K562 (cell line): ENCODE measurements at regions not wholly inside any gene's neighbourhood (a gene's known extent, or its start where the extent isn't known, plus 50 kb on each side); places are given as distances from the start of the nearest gene placed in this dataset.

Source experiments
- CBX3 ChIP-seq, 2 experiments: IDR thresholded peaks; 1 replicate in 1 of 2; 2 replicates in 1 of 2; pipeline ENCODE4 v1.6.1; 2012; ENCODE audit warnings: inconsistent platforms in 2 of 2, low read length in 2 of 2, borderline replicate concordance in 1 of 2, control low read depth in 1 of 2
- CEBPB ChIP-seq: fragments of 450-650 bp; IDR thresholded peaks from 2 replicates; pipeline ENCODE4 v1.6.1; 2016; ENCODE audit warnings: missing genetic modification characterization, missing compliant biosample characterization
- CREB1 ChIP-seq, 2 experiments: sonication (generic) in 1 of 2; formaldehyde crosslinking in 1 of 2; IDR thresholded peaks; 2 replicates each; pipeline versions ENCODE4 v1.6.1 to v1.8.0; 2012 to 2022; ENCODE audit warnings: inconsistent platforms in 1 of 2, mild to moderate bottlenecking in 1 of 2, missing genetic modification reagents in 1 of 2, moderate library complexity in 1 of 2
- DACH1 ChIP-seq: fragments of 450-650 bp; IDR thresholded peaks from 2 replicates; pipeline ENCODE4 v1.6.1; 2018; ENCODE audit not compliant: partially characterized antibody
- ELF2 ChIP-seq: fragments of 250-450 bp; sonication (Bioruptor Pico); IDR thresholded peaks from 2 replicates; pipeline ENCODE4 v1.5.0; 2021; ENCODE audit warnings: mild to moderate bottlenecking
- EP400 ChIP-seq: fragments of 450-650 bp; IDR thresholded peaks from 2 replicates; pipeline ENCODE4 v1.6.1; 2017; ENCODE audit warnings: antibody characterized with exemption, mild to moderate bottlenecking, moderate library complexity
- ESRRB ChIP-seq: fragments of 250-450 bp; sonication (Bioruptor Pico); IDR thresholded peaks from 2 replicates; pipeline ENCODE4 v1.5.0; 2020; ENCODE audit warnings: mild to moderate bottlenecking, moderate library complexity, borderline replicate concordance
- HBP1 ChIP-seq: fragments of 450-650 bp; formaldehyde crosslinking; IDR thresholded peaks from 2 replicates; pipeline ENCODE4 v1.4.0; 2022; ENCODE audit warnings: missing genetic modification characterization
- HNRNPL ChIP-seq: fragments of 200-400 bp; formaldehyde crosslinking; IDR thresholded peaks from 2 replicates; pipeline ENCODE4 v1.6.1; 2017; ENCODE audit warnings: low read depth, mild to moderate bottlenecking, low read length
- JUNB ChIP-seq: fragments of 450-650 bp; formaldehyde crosslinking; conservative IDR thresholded peaks from 2 replicates; pipeline ENCODE4 v1.4.0; 2020; ENCODE audit warnings: mild to moderate bottlenecking
- KAT2B ChIP-seq: IDR thresholded peaks from one replicate; pipeline ENCODE4 v1.6.1; 2012; ENCODE audit warnings: low read depth, mild to moderate bottlenecking, control low read depth, inconsistent platforms, low read length, moderate library complexity
- NFE2 ChIP-seq: IDR thresholded peaks from 2 replicates; pipeline ENCODE4 v1.6.1; 2014; ENCODE audit warnings: antibody characterized with exemption, low read depth
- NFYB ChIP-seq: IDR thresholded peaks from 2 replicates; pipeline ENCODE4 v1.6.1; 2011; ENCODE audit warnings: mild to moderate bottlenecking, moderate library complexity; ENCODE audit not compliant: insufficient read length; ENCODE audit errors: extremely low read depth
- NR4A1 ChIP-seq, 2 experiments: fragments of 250-450 bp in 1 of 2; fragments of 450-650 bp in 1 of 2; sonication (Bioruptor Pico) in 1 of 2; IDR thresholded peaks; 2 replicates each; pipeline versions ENCODE4 v1.4.0 to v1.6.1; 2016 to 2020; ENCODE audit warnings: mild to moderate bottlenecking in 2 of 2, missing compliant biosample characterization in 1 of 2, missing genetic modification characterization in 1 of 2, moderate library complexity in 1 of 2
- PTBP1 ChIP-seq: fragments of 200-400 bp; formaldehyde crosslinking; IDR thresholded peaks from 2 replicates; pipeline ENCODE4 v1.6.1; 2017; ENCODE audit warnings: low read depth, low read length
- SMC3 ChIP-seq: conservative IDR thresholded peaks from 2 replicates; pipeline ENCODE4 v1.6.1; 2011; ENCODE audit warnings: low read depth, low read length, improper control_type of control experiment; ENCODE audit not compliant: insufficient read depth
- STAT5A ChIP-seq: IDR thresholded peaks from 2 replicates; pipeline ENCODE4 v1.6.1; 2012; ENCODE audit warnings: low read length, inconsistent platforms, borderline replicate concordance
- TRIM24 ChIP-seq, 2 experiments: fragments of 450-650 bp; IDR thresholded peaks; 2 replicates each; pipeline ENCODE4 v1.6.1; 2016
- ZEB2 ChIP-seq: fragments of 450-650 bp; IDR thresholded peaks from 2 replicates; pipeline ENCODE4 v1.6.1; 2016
- ZHX1 ChIP-seq: fragments of 150-350 bp; conservative IDR thresholded peaks from 2 replicates; pipeline ENCODE4 v1.6.1; 2014; ENCODE audit warnings: low read length
- ZNF347 ChIP-seq: fragments of 450-650 bp; formaldehyde crosslinking; IDR thresholded peaks from 2 replicates; pipeline ENCODE4 v1.4.0; 2020; ENCODE audit warnings: low read depth, mild to moderate bottlenecking, moderate library complexity
- ZNF639 ChIP-seq, 2 experiments: fragments of 200-800 bp in 1 of 2; sonication (Bioruptor generic) in 1 of 2; sonication (generic) in 1 of 2; formaldehyde crosslinking in 1 of 2; IDR thresholded peaks in 1 of 2; conservative IDR thresholded peaks in 1 of 2; 2 replicates each; pipeline versions ENCODE4 v1.5.0 to v1.6.1; 2016 to 2020; ENCODE audit warnings: missing compliant biosample characterization in 1 of 2, missing genetic modification characterization in 1 of 2, missing genetic modification reagents in 1 of 2

- TF ChIP-seq CBX3 (IDR thresholded peaks at IDR 0.05; ENCODE audit: borderline replicate concordance in 1 of 2, low read length in 2 of 2) (no peak), JUNB (CRISPR knock-in tag) (no peak), CREB1 (IDR thresholded peaks at IDR 0.05) (no peak), CREB1 (CRISPR knock-in tag; IDR thresholded peaks at IDR 0.05) (no peak), ZNF347 (CRISPR knock-in tag) (no peak), ELF2 (no peak), HNRNPL (no peak), CEBPB (tag) (no peak), PTBP1 (no peak), ZNF639 (CRISPR knock-in tag; conservative IDR thresholded peaks at IDR 0.05 in 1 of 2, IDR thresholded peaks at IDR 0.05 in 1 of 2) (no peak), NFE2 (peak; percentile 91), TRIM24 (IDR thresholded peaks at IDR 0.05) (peak in 1 of 2 experiments; percentile 29; a peak in 1 of 4 replicates), HBP1 (no peak), SMC3 (no peak), NFYB (no peak), ZEB2 (no peak), ZHX1 (no peak), STAT5A (no peak), DACH1 (no peak), ESRRB (CRISPR knock-in tag) (no peak), NR4A1 (CRISPR knock-in tag; IDR thresholded peaks at IDR 0.05) (no peak), NR4A1 (tag; IDR thresholded peaks at IDR 0.05) (no peak), KAT2B (no peak), EP400 (no peak)
Measured at GRCh38 chr12:91618281-91618680, 435.7 kb upstream of the DCN start (continued).
